Large intestine (tissue), 3 donors: ENCODE measurements at regions not wholly inside any gene's neighbourhood (a gene's known extent, or its start where the extent isn't known, plus 50 kb on each side); places are given as distances from the start of the nearest gene placed in this dataset.

Experiments used
- DNase-seq, 2 donors: peaks; one replicate each; pipeline versions ENCODE4 v3.0.0 to v3.0.0-alpha.2; 2013
- H3K27ac ChIP-seq: one replicate; pipeline ENCODE4 v1.5.1; 2013; ENCODE audit warnings: low read length
- H3K27me3 ChIP-seq: 2 replicates; pipeline ENCODE4 v1.6.1; 2013; ENCODE audit warnings: low read length; ENCODE audit not compliant: control insufficient read depth, insufficient read depth
- H3K36me3 ChIP-seq: 2 replicates; pipeline ENCODE4 v1.6.1; 2013; ENCODE audit warnings: low read length; ENCODE audit not compliant: control insufficient read depth, insufficient read depth
- H3K4me1 ChIP-seq: one replicate; pipeline ENCODE4 v1.6.1; 2013; ENCODE audit warnings: low read length; ENCODE audit not compliant: control insufficient read depth, insufficient read depth
- H3K4me3 ChIP-seq: one replicate; pipeline ENCODE4 v1.5.1; 2013; ENCODE audit warnings: low read length
- H3K9me3 ChIP-seq: one replicate; pipeline ENCODE4 v1.6.1; 2013; ENCODE audit warnings: mild to moderate bottlenecking, low read depth, low read length, moderate library complexity; ENCODE audit not compliant: control insufficient read depth
- WGBS: methylation state at CpG from one replicate; pipeline ENCODE4 v1.1.5; 2013; ENCODE audit warnings: low lambda C conversion rate; ENCODE audit not compliant: insufficient coverage; 5-methylcytosine and 5-hydroxymethylcytosine counted together

- Histone ChIP-seq H3K4me3 (no peak overlapping the region), H3K27me3 (no peaks in the 10 kb centered on the region), H3K4me1 (no peaks in the 10 kb centered on the region), H3K9me3 (no peaks in the 10 kb centered on the region), H3K27ac (no peak overlapping the region), H3K36me3 (no peaks in the 10 kb centered on the region)
- WGBS: no CpG with 5 or more reads among the region's 6 CpGs
- DNase-seq: no peak
Measured at GRCh38 chr3:66592016-66592761, 91.4 kb upstream of the LRIG1 start.

- H3K9me3 ChIP-seq: no peaks in the 10 kb centered on the region
- WGBS: 67% methylated on average over 2 of the region's 11 CpGs
- H3K4me3 ChIP-seq: no peak overlapping the region
- no peaks in the 10 kb centered on the region for H3K27me3 ChIP-seq
- no peaks in the 10 kb centered on the region for H3K4me1 ChIP-seq
- H3K36me3 ChIP-seq: no peaks in the 10 kb centered on the region
- no peak for DNase-seq
- no peak overlapping the region for H3K27ac ChIP-seq
Measured at GRCh38 chr3:66592927-66593625, 92.3 kb upstream of the LRIG1 start.

- WGBS: no CpG with 5 or more reads among the region's 1 CpG
- DNase-seq: peak in 1 of 2 donors; percentile 14
- Histone ChIP-seq H3K9me3 (no peaks in the 10 kb centered on the region), H3K27me3 (no peaks in the 10 kb centered on the region), H3K27ac (no peak overlapping the region), H3K4me3 (no peak overlapping the region), H3K36me3 (no peaks in the 10 kb centered on the region), H3K4me1 (no peaks in the 10 kb centered on the region)
Measured at GRCh38 chr3:66593978-66594377, 93.2 kb upstream of the LRIG1 start.

GRCh38 chr3:66597308-66597863, 96.6 kb upstream of the LRIG1 start:
- H3K4me1 ChIP-seq: no peaks in the 10 kb centered on the region
- H3K36me3 ChIP-seq: no peaks in the 10 kb centered on the region
- no peaks in the 10 kb centered on the region for H3K9me3 ChIP-seq
- DNase-seq: no peak
- H3K27me3 ChIP-seq: no peaks in the 10 kb centered on the region
- no peak overlapping the region for H3K27ac ChIP-seq
- no peak overlapping the region for H3K4me3 ChIP-seq
- WGBS: 90% methylated on average over 2 of the region's 5 CpGs

GRCh38 chr3:66598168-66598567, 97.3 kb upstream of the LRIG1 start:
- H3K4me1 ChIP-seq: peaks cover 4% of the 10 kb centered on the region
- no peak for DNase-seq
- no peak overlapping the region for H3K27ac ChIP-seq
- no peaks in the 10 kb centered on the region for H3K9me3 ChIP-seq
- 90% methylated on average over 2 of the region's 6 CpGs for WGBS
- H3K36me3 ChIP-seq: no peaks in the 10 kb centered on the region
- H3K27me3 ChIP-seq: no peaks in the 10 kb centered on the region
- H3K4me3 ChIP-seq: no peak overlapping the region

GRCh38 chr3:66602237-66602636, 101.4 kb upstream of the LRIG1 start:
- H3K27ac ChIP-seq: no peak overlapping the region
- peaks cover 4% of the 10 kb centered on the region for H3K4me1 ChIP-seq
- DNase-seq: no peak
- 100% methylated on average over 1 of the region's 4 CpGs for WGBS
- H3K27me3 ChIP-seq: no peaks in the 10 kb centered on the region
- H3K36me3 ChIP-seq: no peaks in the 10 kb centered on the region
- no peak overlapping the region for H3K4me3 ChIP-seq
- no peaks in the 10 kb centered on the region for H3K9me3 ChIP-seq

- DNase-seq: no peak
- no peaks in the 10 kb centered on the region for H3K36me3 ChIP-seq
- 100% methylated on average over 1 of the region's 5 CpGs for WGBS
- no peaks in the 10 kb centered on the region for H3K9me3 ChIP-seq
- H3K27me3 ChIP-seq: no peaks in the 10 kb centered on the region
- H3K27ac ChIP-seq: peak overlapping the region; percentile 36
- H3K4me1 ChIP-seq: peaks cover 4% of the 10 kb centered on the region
- no peak overlapping the region for H3K4me3 ChIP-seq
Measured at GRCh38 chr3:66602691-66603090, 101.9 kb upstream of the LRIG1 start.

- Histone ChIP-seq H3K36me3 (no peaks in the 10 kb centered on the region), H3K9me3 (no peaks in the 10 kb centered on the region), H3K27ac (peak overlapping the region; percentile 36), H3K4me3 (no peak overlapping the region), H3K27me3 (no peaks in the 10 kb centered on the region), H3K4me1 (peaks cover 4% of the 10 kb centered on the region)
- no CpG with 5 or more reads among the region's 4 CpGs for WGBS
- peak; percentile 43 to 72 for DNase-seq
Measured at GRCh38 chr3:66603151-66603611, 102.4 kb upstream of the LRIG1 start.

GRCh38 chr3:66604481-66604880, 103.7 kb upstream of the LRIG1 start:
- H3K4me1 ChIP-seq: peaks cover 4% of the 10 kb centered on the region
- no peaks in the 10 kb centered on the region for H3K9me3 ChIP-seq
- no peaks in the 10 kb centered on the region for H3K36me3 ChIP-seq
- no peaks in the 10 kb centered on the region for H3K27me3 ChIP-seq
- DNase-seq: no peak
- no peak overlapping the region for H3K4me3 ChIP-seq
- no CpG with 5 or more reads among the region's 1 CpG for WGBS
- no peak overlapping the region for H3K27ac ChIP-seq

GRCh38 chr3:66606126-66606525, 105.3 kb upstream of the LRIG1 start:
- Histone ChIP-seq H3K27me3 (no peaks in the 10 kb centered on the region), H3K36me3 (no peaks in the 10 kb centered on the region), H3K4me3 (no peak overlapping the region), H3K4me1 (peaks cover 4% of the 10 kb centered on the region), H3K9me3 (no peaks in the 10 kb centered on the region), H3K27ac (no peak overlapping the region)
- DNase-seq: no peak
- WGBS: no CpG with 5 or more reads among the region's 1 CpG
